Hepatocyte (in vitro differentiated cells): ENCODE measurements at regions not wholly inside any gene's neighbourhood (a gene's known extent, or its start where the extent isn't known, plus 50 kb on each side); places are given as distances from the start of the nearest gene placed in this dataset.

Experiments
- DNase-seq: peaks from one replicate; pipeline ENCODE4 v3.0.0-alpha.2; 2016; ENCODE audit warnings: low spot score
- H2AFZ ChIP-seq: fragments of 200-600 bp; sonication (generic); 2 replicates; pipeline ENCODE4 v1.6.0; 2016; ENCODE audit warnings: antibody characterized with exemption, mild to moderate bottlenecking
- H3K27ac ChIP-seq: fragments of 200-600 bp; sonication (generic); 2 replicates; pipeline ENCODE4 v1.5.1; 2016; ENCODE audit warnings: mild to moderate bottlenecking
- H3K27me3 ChIP-seq: fragments of 200-600 bp; sonication (generic); 2 replicates; pipeline ENCODE4 v1.6.1; 2016
- H3K36me3 ChIP-seq: fragments of 200-600 bp; sonication (generic); replicated peaks from 2 replicates; pipeline ENCODE4 v1.5.1; 2016; ENCODE audit warnings: low read depth; ENCODE audit not compliant: insufficient read depth
- H3K4me1 ChIP-seq: fragments of 200-600 bp; sonication (generic); 2 replicates; pipeline ENCODE4 v1.5.1; 2016; ENCODE audit warnings: mild to moderate bottlenecking, moderate library complexity; ENCODE audit not compliant: insufficient read depth
- H3K4me2 ChIP-seq: fragments of 200-600 bp; sonication (generic); 2 replicates; pipeline ENCODE4 v1.6.0; 2016
- H3K4me3 ChIP-seq: fragments of 200-600 bp; sonication (generic); 2 replicates; pipeline ENCODE4 v1.5.1; 2016; ENCODE audit warnings: mild to moderate bottlenecking
- H3K79me2 ChIP-seq: fragments of 200-600 bp; sonication (generic); 2 replicates; pipeline ENCODE4 v1.6.0; 2017; ENCODE audit warnings: mild to moderate bottlenecking
- H3K9me2 ChIP-seq: fragments of 200-600 bp; sonication (generic); replicated peaks from 2 replicates; pipeline ENCODE4 v1.6.0; 2017; ENCODE audit warnings: mild to moderate bottlenecking; ENCODE audit not compliant: insufficient read depth
- H3K9me3 ChIP-seq: fragments of 200-600 bp; sonication (generic); 2 replicates; pipeline ENCODE4 v1.5.1; 2016; ENCODE audit warnings: low read depth, mild to moderate bottlenecking
- H4K20me1 ChIP-seq: fragments of 200-600 bp; sonication (generic); 2 replicates; pipeline ENCODE4 v1.6.0; 2016; ENCODE audit warnings: mild to moderate bottlenecking; ENCODE audit not compliant: insufficient read depth, poor library complexity, severe bottlenecking
- EZH2 ChIP-seq: fragments of 200-600 bp; sonication (generic); IDR thresholded peaks from 2 replicates; pipeline ENCODE4 v1.6.1; 2016; ENCODE audit warnings: antibody characterized with exemption, mild to moderate bottlenecking, borderline replicate concordance
- EZH2phosphoT487 ChIP-seq: fragments of 200-600 bp; sonication (generic); IDR thresholded peaks from one replicate; pipeline ENCODE4 v1.6.1; 2018; ENCODE audit warnings: antibody characterized with exemption, mild to moderate bottlenecking, low read depth, moderate library complexity; ENCODE audit not compliant: unreplicated experiment, severe bottlenecking
- WGBS: methylation state at CpG from one replicate; pipeline ENCODE4 v1.1.6; 2016; ENCODE audit warnings: low lambda C conversion rate; ENCODE audit errors: missing lambda C conversion rate; 5-methylcytosine and 5-hydroxymethylcytosine counted together
- TF ChIP-seq, protein P1 (sequence below): fragments of 200-600 bp; sonication (generic); IDR thresholded peaks from 2 replicates; pipeline ENCODE4 v1.5.1; 2016; ENCODE audit warnings: antibody characterized with exemption, mild to moderate bottlenecking; ENCODE audit not compliant: poor library complexity

DNA sequence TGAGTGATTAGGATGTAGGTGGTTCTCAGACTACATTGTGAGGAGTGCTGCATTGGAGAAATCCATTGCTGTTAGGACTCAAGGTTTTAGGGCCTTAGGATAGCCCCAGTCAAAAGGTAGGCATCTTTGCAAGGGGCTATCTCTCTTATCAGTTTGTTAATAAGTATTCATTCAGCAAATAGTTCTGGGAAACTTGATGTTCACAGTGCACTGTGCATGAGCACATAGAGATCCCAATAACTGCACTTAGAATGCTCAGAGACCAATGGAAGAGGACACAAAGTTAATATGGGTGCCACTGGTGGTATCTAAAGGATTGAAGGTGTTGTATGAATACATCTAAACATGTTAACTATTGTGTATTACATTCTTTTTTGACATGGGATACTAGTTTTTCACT lies 131.4 kb downstream of the KIF4B start:
- H4K20me1 ChIP-seq, result no peaks in the 10 kb centered on the region
- H3K36me3 ChIP-seq, result no peaks in the 10 kb centered on the region
- H3K4me3 ChIP-seq, result no peak overlapping the region
- H3K27ac ChIP-seq, result no peak overlapping the region
- H3K4me2 ChIP-seq, result no peak overlapping the region
- peaks cover 4% of the 10 kb centered on the region for H3K4me1 ChIP-seq
- H2AFZ ChIP-seq, result no peak overlapping the region
- no peaks in the 10 kb centered on the region for H3K27me3 ChIP-seq
- H3K9me2 ChIP-seq, result no peaks in the 10 kb centered on the region
- no peaks in the 10 kb centered on the region for H3K9me3 ChIP-seq
- H3K79me2 ChIP-seq, result no peaks in the 10 kb centered on the region
- TF ChIP-seq EZH2 (no peak), EZH2phosphoT487 (no peak)
- TF ChIP-seq, protein P1, sequence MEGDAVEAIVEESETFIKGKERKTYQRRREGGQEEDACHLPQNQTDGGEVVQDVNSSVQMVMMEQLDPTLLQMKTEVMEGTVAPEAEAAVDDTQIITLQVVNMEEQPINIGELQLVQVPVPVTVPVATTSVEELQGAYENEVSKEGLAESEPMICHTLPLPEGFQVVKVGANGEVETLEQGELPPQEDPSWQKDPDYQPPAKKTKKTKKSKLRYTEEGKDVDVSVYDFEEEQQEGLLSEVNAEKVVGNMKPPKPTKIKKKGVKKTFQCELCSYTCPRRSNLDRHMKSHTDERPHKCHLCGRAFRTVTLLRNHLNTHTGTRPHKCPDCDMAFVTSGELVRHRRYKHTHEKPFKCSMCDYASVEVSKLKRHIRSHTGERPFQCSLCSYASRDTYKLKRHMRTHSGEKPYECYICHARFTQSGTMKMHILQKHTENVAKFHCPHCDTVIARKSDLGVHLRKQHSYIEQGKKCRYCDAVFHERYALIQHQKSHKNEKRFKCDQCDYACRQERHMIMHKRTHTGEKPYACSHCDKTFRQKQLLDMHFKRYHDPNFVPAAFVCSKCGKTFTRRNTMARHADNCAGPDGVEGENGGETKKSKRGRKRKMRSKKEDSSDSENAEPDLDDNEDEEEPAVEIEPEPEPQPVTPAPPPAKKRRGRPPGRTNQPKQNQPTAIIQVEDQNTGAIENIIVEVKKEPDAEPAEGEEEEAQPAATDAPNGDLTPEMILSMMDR, result no peak
- no peak for DNase-seq

GRCh38 chr5:155147222-155147621 lies 133.7 kb downstream of the KIF4B start:
- no peak overlapping the region for H3K27ac ChIP-seq
- H3K4me2 ChIP-seq, result no peak overlapping the region
- no peaks in the 10 kb centered on the region for H3K27me3 ChIP-seq
- peaks cover 4% of the 10 kb centered on the region for H3K4me1 ChIP-seq
- H3K9me2 ChIP-seq, result no peaks in the 10 kb centered on the region
- H4K20me1 ChIP-seq, result no peaks in the 10 kb centered on the region
- H3K4me3 ChIP-seq, result no peak overlapping the region
- no peaks in the 10 kb centered on the region for H3K9me3 ChIP-seq
- no peaks in the 10 kb centered on the region for H3K36me3 ChIP-seq
- WGBS, result 66% methylated on average over 2 of the region's 2 CpGs
- peak; percentile 14 for DNase-seq
- TF ChIP-seq EZH2 (no peak), EZH2phosphoT487 (no peak)
- TF ChIP-seq, protein P1, result peak; percentile 40
- H2AFZ ChIP-seq, result no peak overlapping the region
- no peaks in the 10 kb centered on the region for H3K79me2 ChIP-seq

DNA sequence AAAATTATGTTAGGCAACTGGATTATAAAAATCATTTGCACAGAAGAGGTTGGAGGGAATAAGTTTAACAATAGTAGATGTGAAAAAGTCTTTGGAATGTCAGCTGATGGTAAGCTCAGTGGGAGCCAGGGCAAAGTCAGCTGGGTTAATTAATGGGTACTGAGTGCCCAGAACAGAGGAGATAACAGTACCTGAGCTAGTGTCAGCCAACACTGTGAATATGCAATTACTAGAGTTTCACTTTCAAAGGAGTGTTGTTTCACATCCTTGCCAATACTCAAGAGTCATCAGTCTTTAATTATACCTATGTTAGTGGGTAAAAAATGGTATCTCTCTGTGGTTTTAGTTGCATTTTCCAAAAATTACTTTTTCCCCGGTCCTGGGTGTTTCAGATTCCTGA lies 135.1 kb downstream of the KIF4B start:
- WGBS, result 89% methylated on average over 1 of the region's 1 CpG
- TF ChIP-seq EZH2, result no peak
- TF ChIP-seq, protein P1, result no peak
- TF ChIP-seq EZH2phosphoT487, result no peak
- H3K4me2 ChIP-seq, result no peak overlapping the region

GRCh38 chr5:155150012-155150411 lies 136.5 kb downstream of the KIF4B start:
- no peaks in the 10 kb centered on the region for H3K9me2 ChIP-seq
- H3K9me3 ChIP-seq, result no peaks in the 10 kb centered on the region
- no peaks in the 10 kb centered on the region for H4K20me1 ChIP-seq
- peaks cover 3% of the 10 kb centered on the region for H3K27me3 ChIP-seq
- 87% methylated on average over 4 of the region's 4 CpGs for WGBS
- H3K4me3 ChIP-seq, result no peak overlapping the region
- no peak overlapping the region for H3K4me2 ChIP-seq
- TF ChIP-seq EZH2 (no peak), EZH2phosphoT487 (no peak)
- TF ChIP-seq, protein P1, result no peak
- no peaks in the 10 kb centered on the region for H3K79me2 ChIP-seq
- DNase-seq, result no peak
- no peak overlapping the region for H2AFZ ChIP-seq
- no peaks in the 10 kb centered on the region for H3K36me3 ChIP-seq
- no peak overlapping the region for H3K27ac ChIP-seq
- H3K4me1 ChIP-seq, result peaks cover 4% of the 10 kb centered on the region

More for the DNA sequence above, 135.1 kb downstream of the KIF4B start:
- DNase-seq, result no peak
- H3K4me3 ChIP-seq, result no peak overlapping the region
- no peaks in the 10 kb centered on the region for H3K79me2 ChIP-seq
- H3K27ac ChIP-seq, result no peak overlapping the region
- peaks cover 4% of the 10 kb centered on the region for H3K4me1 ChIP-seq
- no peaks in the 10 kb centered on the region for H4K20me1 ChIP-seq
- no peaks in the 10 kb centered on the region for H3K9me3 ChIP-seq
- no peak overlapping the region for H2AFZ ChIP-seq
- peaks cover 3% of the 10 kb centered on the region for H3K27me3 ChIP-seq
- no peaks in the 10 kb centered on the region for H3K36me3 ChIP-seq
- H3K9me2 ChIP-seq, result no peaks in the 10 kb centered on the region
